HG02938 (cell line): ENCODE measurements at regions not wholly inside any gene's neighbourhood (a gene's known extent, or its start where the extent isn't known, plus 50 kb on each side); places are given as distances from the start of the nearest gene placed in this dataset.
"Not testable (repeated sequence)": the region's sequence is repeated elsewhere in the genome, so short reads cannot be mapped to it uniquely, and the experiment has no call there.

Experiments used
- ATAC-seq: cut with Tn5 transposase; IDR thresholded peaks from one replicate; pipeline ENCODE4 v1.9.1; 2021; ENCODE audit warnings: mild to moderate bottlenecking, moderate library complexity; ENCODE audit not compliant: unreplicated experiment

GRCh38 chr5:9765419-9766140, 135.4 kb upstream of the TAS2R1 start:
- no peak for ATAC-seq

DNA sequence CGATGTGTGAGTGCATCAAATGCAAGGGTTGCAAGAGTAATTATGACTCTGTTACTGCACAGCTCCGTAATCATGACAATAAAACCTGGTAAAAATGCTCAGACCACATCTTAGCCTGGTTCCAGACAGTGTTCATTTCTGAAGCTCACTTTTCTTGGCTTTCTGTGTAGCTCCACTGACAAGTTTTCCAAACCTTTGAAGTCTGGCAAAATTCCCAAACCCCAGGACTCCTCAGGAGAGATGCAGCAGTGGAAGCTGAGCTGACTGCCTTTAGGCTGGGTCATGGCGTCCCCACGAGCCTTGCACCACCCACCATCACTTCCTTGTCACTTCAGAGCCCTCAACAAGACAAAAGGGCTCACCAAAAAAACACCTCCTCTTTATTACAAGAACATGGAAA, 131.6 kb upstream of the TAS2R1 start:
- ATAC-seq, result no peak

- ATAC-seq, result not testable (repeated sequence)
These were observed 122.5 kb upstream of the TAS2R1 start for GRCh38 chr5:9752670-9753069.

GRCh38 chr5:9743507-9743906, 113.4 kb upstream of the TAS2R1 start:
- no peak for ATAC-seq

DNA sequence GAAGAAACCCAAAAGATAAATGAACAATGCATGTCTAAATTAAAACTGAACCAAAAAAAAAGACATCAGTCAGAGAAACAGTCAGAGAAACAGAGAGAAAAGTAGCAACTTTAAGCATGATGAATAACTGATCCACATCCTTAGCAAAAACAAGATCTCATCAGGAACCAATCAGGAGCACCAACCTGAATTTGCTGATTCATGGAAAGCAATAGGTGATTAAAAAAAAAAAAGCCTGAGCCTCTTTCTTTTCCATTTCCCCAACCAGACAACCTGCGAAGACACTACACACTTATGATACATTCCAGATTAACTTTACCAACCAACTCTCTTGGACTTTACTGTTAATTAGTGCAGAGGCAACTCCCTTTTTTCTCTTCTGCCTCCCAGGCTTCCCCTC, 112.7 kb upstream of the TAS2R1 start:
- ATAC-seq, result no peak

DNA sequence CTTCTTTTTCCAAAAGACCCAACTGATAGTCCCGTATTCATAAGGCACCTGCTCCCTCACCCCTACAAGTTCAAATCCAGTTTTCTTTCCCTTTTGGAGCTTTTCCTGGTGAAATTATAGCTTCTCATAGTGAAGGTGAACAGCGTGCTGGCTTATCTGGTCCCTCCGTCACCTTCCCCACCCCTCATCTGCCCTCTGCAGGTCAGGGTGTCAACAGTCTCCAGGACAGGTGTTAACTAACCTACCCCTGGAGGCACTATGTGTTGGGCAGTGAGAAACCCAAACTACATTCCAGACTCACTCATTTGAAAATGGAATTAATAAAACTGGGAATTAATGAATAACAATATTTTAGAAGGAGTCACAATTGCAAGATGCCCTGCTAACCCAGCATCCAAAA, 109.0 kb upstream of the TAS2R1 start:
- ATAC-seq, result no peak

GRCh38 chr5:9737265-9737664, 107.1 kb upstream of the TAS2R1 start:
- no peak for ATAC-seq

- ATAC-seq, result no peak
These were observed 103.3 kb upstream of the TAS2R1 start for GRCh38 chr5:9733486-9733885.

- no peak for ATAC-seq
These were observed 101.0 kb upstream of the TAS2R1 start for GRCh38 chr5:9731159-9731558.

DNA sequence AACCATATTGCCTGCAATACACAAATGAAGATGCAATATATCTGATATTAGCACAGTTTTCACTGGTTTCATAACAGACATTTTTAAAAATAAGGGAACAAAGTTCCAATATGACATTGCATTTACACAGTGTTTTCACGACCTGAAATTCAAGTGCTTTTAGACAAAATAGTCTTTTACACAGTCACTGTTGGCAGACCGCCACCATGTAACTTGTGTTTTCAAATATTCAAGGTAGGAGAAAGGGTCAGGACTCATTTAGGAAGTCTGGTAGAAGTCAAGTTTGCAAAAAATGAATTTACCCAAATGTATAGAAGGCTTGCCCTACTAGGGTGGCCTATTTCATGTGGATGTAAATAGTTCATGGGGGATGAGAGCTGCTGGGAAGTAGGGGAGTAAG, 98.1 kb upstream of the TAS2R1 start:
- no peak for ATAC-seq

DNA sequence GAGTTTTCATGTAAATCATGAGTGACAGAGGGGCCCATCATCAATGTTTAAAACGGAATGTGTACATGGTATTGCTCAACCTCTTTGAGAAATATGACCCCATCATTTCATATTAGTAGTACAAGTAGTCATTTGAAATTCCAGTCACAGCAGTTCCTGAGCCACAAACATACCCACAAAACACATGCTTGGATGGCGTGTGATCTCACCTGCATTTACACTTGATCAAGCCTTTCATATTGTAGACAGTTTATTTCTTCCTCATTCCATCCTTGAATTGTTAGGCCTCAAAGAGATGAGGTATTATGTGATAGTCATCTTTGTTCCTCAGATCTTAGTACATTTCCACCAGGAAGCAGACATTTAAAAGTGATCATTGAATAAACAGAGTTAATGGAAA, 96.8 kb upstream of the TAS2R1 start:
- no peak for ATAC-seq

DNA sequence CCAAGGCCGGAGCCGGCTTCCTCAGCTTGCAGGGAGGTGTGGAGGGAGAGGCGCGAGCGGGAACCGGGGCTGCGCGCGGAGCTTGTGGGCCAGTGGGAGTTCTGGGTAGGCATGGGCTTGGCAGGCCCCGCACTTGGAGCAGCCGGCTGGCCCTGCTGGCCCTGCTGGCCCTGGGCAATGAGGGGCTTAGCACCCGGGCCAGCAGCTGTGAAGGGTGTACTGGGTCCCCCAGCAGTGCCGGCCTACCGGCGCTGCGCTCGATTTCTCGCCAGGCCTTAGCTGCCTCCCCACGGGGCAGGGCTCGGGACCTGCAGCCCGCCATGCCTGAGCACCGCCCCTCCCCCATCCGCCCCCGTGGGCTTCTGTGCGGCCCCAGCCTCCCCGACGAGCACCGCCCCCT, 95.1 kb upstream of the TAS2R1 start:
- not testable (repeated sequence) for ATAC-seq

- no peak for ATAC-seq
These were observed 94.6 kb upstream of the TAS2R1 start for GRCh38 chr5:9724707-9725106.

GRCh38 chr5:9722601-9723180, 92.5 kb upstream of the TAS2R1 start:
- ATAC-seq, result no peak

GRCh38 chr5:9721161-9721560, 91.0 kb upstream of the TAS2R1 start:
- no peak for ATAC-seq

- no peak for ATAC-seq
These were observed 90.2 kb upstream of the TAS2R1 start for GRCh38 chr5:9720361-9720760.

DNA sequence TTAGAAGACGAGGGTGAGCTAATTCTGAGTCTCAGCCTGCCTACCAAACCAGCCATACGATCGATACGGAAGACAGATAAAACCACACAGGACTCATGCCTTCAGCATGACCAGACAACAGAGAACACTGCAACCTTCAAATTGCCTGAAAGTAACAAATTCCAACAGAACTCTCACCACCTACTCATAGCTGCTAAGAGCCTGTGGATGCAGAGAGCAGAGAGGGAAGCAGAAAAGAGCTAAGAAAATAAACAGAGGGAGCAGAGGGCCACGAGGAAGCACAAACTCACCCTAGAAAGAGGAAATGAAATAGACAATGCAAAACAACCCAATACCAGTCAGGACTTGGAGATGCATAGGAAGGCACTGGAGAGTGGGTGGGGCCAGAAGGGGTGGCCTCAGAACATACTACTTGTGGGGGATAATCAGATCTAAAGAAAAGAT, 86.7 kb upstream of the TAS2R1 start:
- peak; percentile 79 for ATAC-seq

GRCh38 chr5:9715891-9716335, 85.8 kb upstream of the TAS2R1 start:
- ATAC-seq, result no peak

DNA sequence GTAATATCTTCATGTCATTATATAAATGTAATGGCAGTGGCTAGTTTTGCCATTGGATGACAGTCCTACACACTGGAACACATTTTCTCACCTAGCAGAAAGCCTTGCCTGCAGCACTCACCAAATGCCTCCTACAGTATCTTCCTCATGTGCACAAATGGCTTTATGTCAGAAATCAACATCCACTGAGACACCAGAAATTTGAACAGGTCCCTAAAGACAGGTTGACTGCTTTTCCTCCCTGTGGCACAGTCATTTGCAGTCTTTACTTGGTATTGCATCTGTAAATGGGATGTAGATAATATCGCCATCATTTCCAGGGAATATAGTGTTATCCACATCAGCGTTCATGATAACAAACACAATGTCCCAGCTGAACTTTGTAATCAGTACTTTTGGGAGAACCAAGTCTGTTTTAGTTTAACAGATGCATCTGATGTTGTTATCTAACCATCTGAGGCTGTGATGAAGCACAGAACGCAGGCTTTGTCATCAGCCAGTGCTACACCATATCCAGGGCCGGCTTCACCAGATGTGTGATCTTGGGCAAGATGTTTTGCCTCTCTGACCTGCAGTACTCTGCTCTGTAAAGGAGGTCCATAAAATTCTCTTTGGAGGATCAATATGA, 83.9 kb upstream of the TAS2R1 start:
- ATAC-seq, result no peak

GRCh38 chr5:9713356-9713755, 83.2 kb upstream of the TAS2R1 start:
- ATAC-seq, result no peak

DNA sequence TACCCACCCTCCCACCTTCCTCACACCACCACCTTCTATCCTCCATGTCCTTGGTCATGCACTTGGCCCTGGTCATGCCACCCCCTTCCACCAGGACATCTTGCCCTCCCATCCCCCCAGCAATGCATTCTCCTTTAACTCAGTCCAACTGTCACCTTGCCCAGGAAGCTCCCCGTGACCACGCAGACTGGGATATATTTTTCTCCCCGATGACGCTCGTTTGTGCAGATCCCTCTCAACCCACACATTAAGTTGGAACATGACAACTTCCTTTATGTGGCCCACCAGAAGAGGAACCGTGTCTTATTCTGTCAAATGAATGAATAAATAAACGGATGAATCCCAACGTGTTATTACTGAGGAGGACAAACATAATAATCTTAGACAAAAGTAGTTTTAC, 82.8 kb upstream of the TAS2R1 start:
- ATAC-seq, result no peak

DNA sequence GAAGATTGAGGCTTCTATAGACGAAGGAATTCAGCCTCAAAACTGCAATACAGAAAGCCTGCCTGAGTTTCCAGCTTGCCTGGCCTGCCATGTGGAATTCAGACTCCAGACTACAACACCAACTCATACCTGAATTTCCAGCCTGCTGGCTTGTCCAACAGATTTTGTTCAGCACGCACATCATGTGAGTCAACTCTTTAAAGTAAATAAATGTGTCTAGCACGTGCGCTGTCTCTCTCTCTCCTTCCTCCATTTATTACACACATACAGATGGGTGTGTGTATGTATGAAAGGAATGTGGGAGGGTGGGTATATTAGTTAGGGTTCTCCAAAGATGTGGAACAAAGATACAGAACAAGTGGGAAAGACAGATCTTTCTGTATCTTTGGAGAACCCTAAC, 82.4 kb upstream of the TAS2R1 start:
- ATAC-seq, result no peak
